Uterus (tissue), 3 donors: ENCODE measurements at regions not wholly inside any gene's neighbourhood (a gene's known extent, or its start where the extent isn't known, plus 50 kb on each side); places are given as distances from the start of the nearest gene placed in this dataset.

Experiments used
- DNase-seq, 2 donors: peaks; one replicate each; pipeline ENCODE4 v3.0.0-alpha.2; 2019 to 2020
- H3K27ac ChIP-seq, 2 donors: fragments of 200-600 bp; sonication (generic); 1 replicate in 1 of 2; 2 replicates in 1 of 2; pipeline ENCODE4 v1.5.1; 2016 to 2018
- H3K27me3 ChIP-seq, 2 donors: fragments of 200-600 bp; sonication (generic); one replicate each; pipeline ENCODE4 v1.5.1; 2018 to 2019; ENCODE audit warnings: control low read depth in 1 of 2
- H3K36me3 ChIP-seq, 2 donors: fragments of 200-600 bp; sonication (generic); one replicate each; pipeline ENCODE4 v1.5.1; 2019; ENCODE audit warnings: control low read depth in 1 of 2
- H3K4me1 ChIP-seq, 2 donors: fragments of 200-600 bp; sonication (generic); one replicate each; pipeline ENCODE4 v1.5.1; 2018 to 2019; ENCODE audit warnings: control low read depth in 1 of 2
- H3K4me3 ChIP-seq, 2 donors: fragments of 200-600 bp; sonication (generic); 1 replicate in 1 of 2; 2 replicates in 1 of 2; pipeline ENCODE4 v1.5.1; 2018 to 2019; ENCODE audit warnings: mild to moderate bottlenecking in 1 of 2
- H3K9me3 ChIP-seq, 2 donors: fragments of 200-600 bp; sonication (generic); one replicate each; pipeline ENCODE4 v1.5.1; 2019; ENCODE audit warnings: control low read depth in 1 of 2
- POLR2A ChIP-seq, 2 donors: fragments of 450-650 bp; IDR thresholded peaks; one replicate each; pipeline ENCODE4 v1.6.1; 2016; ENCODE audit warnings: antibody characterized with exemption in 2 of 2, mild to moderate bottlenecking in 1 of 2, moderate library complexity in 1 of 2
- intact Hi-C: fragments of 100-400 bp; cut with DNase I; formaldehyde crosslinking; loops from one replicate; pipeline ENCODE4 v1.15.1; 2023; ENCODE audit warnings: low total_unique reads
- TF ChIP-seq, protein P1 (sequence below), 4 experiments: fragments of 200-600 bp in 2 of 4; fragments of 450-650 bp in 2 of 4; sonication (generic) in 2 of 4; IDR thresholded peaks; one replicate each; pipeline ENCODE4 v1.5.1; 2016 to 2019; ENCODE audit warnings: antibody characterized with exemption in 4 of 4, mild to moderate bottlenecking in 2 of 4, moderate library complexity in 1 of 4
- donor health status: DM: yes; HTN: yes; CAD: no.

DNA sequence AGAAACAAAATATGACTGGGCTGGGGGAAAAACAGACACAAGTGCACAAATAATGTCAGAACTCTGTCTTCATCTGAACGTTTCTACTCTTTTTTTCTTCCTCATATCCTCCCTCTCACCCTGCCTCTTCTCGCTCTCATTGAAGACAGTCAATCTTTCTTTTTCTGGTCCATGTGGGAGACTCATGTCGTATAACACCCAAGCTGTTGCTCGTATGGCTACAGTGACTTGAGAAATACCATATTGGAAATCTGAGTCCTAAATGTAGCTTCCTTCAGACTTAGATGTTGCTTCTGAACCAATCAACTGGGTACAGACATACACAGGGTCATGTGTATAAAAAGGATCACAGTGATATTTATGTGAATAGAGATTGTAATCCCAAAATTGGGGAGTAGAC lies 579.8 kb upstream of the CELF2 start:
- intact Hi-C loops, result no loop called here

DNA sequence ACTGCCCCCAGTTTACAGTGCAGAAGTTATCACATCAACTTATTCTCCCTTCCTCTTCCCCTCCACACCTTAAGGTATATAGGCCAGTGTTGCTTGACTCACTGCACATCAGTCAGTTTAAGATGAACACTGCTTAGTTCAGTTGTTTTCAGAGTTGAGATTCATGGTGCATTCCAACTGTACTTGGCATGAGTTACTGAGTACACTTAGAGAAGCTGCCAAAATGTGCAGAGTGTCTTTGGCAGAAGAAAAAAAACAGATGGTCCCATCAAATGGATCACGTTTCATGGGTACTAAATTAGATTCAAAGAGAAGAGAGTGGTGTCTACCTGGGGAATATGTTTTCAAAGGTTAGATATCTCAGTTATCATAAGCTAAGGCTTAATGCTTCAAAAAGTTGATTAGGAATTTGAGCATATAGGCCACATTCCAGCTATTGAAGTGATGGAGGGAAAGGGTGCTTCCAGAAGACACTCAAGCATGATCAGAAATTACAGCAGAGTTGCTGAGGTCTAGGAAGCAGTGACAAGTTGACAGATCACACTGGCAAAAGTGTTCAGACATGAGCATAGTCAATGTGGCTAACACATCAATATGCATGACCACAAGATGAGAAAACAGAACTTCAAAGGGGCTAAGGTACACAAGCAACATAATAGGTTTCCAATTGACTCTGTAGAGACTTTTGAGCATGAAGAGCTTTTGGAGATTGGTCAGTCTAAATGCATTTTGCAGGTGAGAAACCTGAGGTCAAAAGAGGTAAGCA lies 579.2 kb upstream of the CELF2 start:
- no peaks in the 10 kb centered on the region for H3K27me3 ChIP-seq
- no peaks in the 10 kb centered on the region for H3K4me1 ChIP-seq
- no peak overlapping the region for H3K4me3 ChIP-seq
- DNase-seq, result no peak
- TF ChIP-seq, protein P1, sequence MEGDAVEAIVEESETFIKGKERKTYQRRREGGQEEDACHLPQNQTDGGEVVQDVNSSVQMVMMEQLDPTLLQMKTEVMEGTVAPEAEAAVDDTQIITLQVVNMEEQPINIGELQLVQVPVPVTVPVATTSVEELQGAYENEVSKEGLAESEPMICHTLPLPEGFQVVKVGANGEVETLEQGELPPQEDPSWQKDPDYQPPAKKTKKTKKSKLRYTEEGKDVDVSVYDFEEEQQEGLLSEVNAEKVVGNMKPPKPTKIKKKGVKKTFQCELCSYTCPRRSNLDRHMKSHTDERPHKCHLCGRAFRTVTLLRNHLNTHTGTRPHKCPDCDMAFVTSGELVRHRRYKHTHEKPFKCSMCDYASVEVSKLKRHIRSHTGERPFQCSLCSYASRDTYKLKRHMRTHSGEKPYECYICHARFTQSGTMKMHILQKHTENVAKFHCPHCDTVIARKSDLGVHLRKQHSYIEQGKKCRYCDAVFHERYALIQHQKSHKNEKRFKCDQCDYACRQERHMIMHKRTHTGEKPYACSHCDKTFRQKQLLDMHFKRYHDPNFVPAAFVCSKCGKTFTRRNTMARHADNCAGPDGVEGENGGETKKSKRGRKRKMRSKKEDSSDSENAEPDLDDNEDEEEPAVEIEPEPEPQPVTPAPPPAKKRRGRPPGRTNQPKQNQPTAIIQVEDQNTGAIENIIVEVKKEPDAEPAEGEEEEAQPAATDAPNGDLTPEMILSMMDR (IDR thresholded peaks at IDR 0.05), result no peak
- no peak for TF ChIP-seq POLR2A (IDR thresholded peaks at IDR 0.05)
- no peaks in the 10 kb centered on the region for H3K9me3 ChIP-seq
- H3K36me3 ChIP-seq, result peaks cover 0 to 4% of the 10 kb centered on the region in 2 donors
- H3K27ac ChIP-seq, result no peak overlapping the region
- intact Hi-C loops, result no loop called here

More for the DNA sequence above, 579.8 kb upstream of the CELF2 start:
- H3K27me3 ChIP-seq, result no peaks in the 10 kb centered on the region
- no peak overlapping the region for H3K4me3 ChIP-seq
- no peaks in the 10 kb centered on the region for H3K4me1 ChIP-seq
- no peak for DNase-seq
- TF ChIP-seq, protein P1 (IDR thresholded peaks at IDR 0.05), result no peak
- no peak for TF ChIP-seq POLR2A (IDR thresholded peaks at IDR 0.05)
- peaks cover 0 to 4% of the 10 kb centered on the region in 2 donors for H3K36me3 ChIP-seq
- no peak overlapping the region for H3K27ac ChIP-seq
- no peaks in the 10 kb centered on the region for H3K9me3 ChIP-seq

DNA sequence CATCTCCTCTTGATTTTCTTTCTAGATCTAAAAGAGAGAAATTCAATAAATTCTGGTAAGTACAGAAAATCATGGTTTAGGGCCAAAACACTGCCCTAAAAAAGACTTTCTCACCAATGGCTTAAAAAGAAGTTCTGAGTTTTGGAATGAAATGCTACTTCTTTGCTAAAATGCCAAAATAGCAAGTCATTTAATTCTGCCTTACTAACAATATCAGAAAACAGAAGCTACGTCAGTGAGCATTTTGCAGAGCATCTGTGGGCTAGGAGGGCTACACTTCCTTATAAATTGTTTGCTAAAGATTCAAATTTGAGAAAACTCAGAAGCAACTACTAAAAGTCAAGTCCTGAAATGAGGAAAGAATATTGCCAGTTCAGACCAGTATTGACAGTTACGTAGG lies 560.8 kb upstream of the CELF2 start:
- intact Hi-C loops, result no loop called here
- H3K9me3 ChIP-seq, result no peaks in the 10 kb centered on the region
- no peak for TF ChIP-seq POLR2A (IDR thresholded peaks at IDR 0.05)
- TF ChIP-seq, protein P1 (IDR thresholded peaks at IDR 0.05), result no peak
- no peaks in the 10 kb centered on the region for H3K27me3 ChIP-seq
- no peak overlapping the region for H3K4me3 ChIP-seq
- H3K4me1 ChIP-seq, result no peaks in the 10 kb centered on the region
- DNase-seq, result no peak
- no peak overlapping the region for H3K27ac ChIP-seq
- no peaks in the 10 kb centered on the region for H3K36me3 ChIP-seq

DNA sequence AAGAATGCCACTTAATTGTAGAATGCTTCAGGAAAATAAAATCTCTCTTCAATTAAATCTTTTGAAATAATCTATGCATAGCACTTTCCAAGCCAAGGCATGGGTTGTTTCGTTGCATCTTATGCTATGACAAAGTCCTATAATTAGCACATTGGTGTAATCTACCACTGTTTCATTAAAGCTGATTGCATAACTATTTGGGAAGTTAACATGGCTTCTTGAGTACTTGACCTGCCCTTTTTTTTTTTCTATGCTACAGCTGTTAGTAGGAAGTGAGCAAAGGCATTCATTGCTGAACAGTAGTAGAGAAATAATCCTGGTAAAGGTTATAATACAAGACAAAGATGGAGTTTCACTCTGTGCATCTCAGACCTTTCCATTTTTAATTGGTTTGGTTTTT lies 557.2 kb upstream of the CELF2 start:
- no peak for DNase-seq
- TF ChIP-seq, protein P1 (IDR thresholded peaks at IDR 0.05), result no peak
- TF ChIP-seq POLR2A (IDR thresholded peaks at IDR 0.05), result no peak
- Histone ChIP-seq H3K4me3 (no peak overlapping the region), H3K4me1 (no peaks in the 10 kb centered on the region), H3K27ac (no peak overlapping the region), H3K9me3 (no peaks in the 10 kb centered on the region), H3K36me3 (no peaks in the 10 kb centered on the region), H3K27me3 (no peaks in the 10 kb centered on the region)
- intact Hi-C loops, result loop anchor here (2.0 kb wide), 1 partner anchor 52 kb away; no protein-coding TSS in a partner anchor

DNA sequence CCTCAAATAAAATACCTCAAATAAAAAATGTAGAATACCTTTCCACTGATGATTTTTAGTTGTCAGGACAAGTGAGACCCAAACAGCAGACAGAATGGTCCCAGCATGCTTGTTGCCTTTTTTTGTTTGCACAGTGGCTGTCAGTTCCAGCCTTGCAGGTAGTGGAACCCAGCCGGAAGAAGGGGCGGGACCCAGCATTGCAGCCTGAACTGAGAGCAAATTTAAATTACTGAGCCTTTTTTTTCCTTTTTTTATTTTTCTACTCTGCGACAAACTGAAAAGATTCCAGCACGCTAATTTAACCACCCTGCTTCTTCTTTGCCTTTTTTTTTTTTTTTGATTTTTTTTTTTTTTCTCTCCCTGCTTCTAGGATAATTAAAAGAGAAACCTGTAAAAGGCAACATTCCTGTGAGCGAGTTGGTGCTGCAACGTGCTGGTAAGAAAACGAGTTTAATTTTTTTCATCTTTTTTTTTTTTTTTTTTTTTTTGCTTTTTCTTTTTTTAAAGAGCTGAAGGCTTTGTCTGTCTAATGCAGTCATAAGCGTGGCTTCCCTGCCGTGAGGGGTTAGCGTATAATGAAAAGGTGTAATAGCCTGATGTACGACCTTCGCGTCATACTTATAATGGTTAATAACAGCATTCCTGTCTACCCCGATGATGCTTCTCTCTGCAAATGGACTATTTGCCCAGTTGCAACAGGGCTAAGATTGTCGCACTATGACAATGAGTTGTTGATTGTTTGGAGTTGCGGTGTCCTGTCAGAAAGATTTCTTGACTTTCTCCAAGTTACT lies 555.3 kb upstream of the CELF2 start:
- intact Hi-C loops, result no loop called here
- Histone ChIP-seq H3K4me3 (no peak overlapping the region), H3K36me3 (no peaks in the 10 kb centered on the region), H3K27ac (no peak overlapping the region), H3K9me3 (no peaks in the 10 kb centered on the region), H3K27me3 (no peaks in the 10 kb centered on the region), H3K4me1 (no peaks in the 10 kb centered on the region)
- no peak for DNase-seq
- TF ChIP-seq, protein P1 (IDR thresholded peaks at IDR 0.05), result no peak
- no peak for TF ChIP-seq POLR2A (IDR thresholded peaks at IDR 0.05)
